Neural cell (in vitro differentiated cells): ENCODE measurements at regions not wholly inside any gene's neighbourhood (a gene's known extent, or its start where the extent isn't known, plus 50 kb on each side); places are given as distances from the start of the nearest gene placed in this dataset.

ENCODE experiments used
- CTCF ChIP-seq: fragments of 450-650 bp; IDR thresholded peaks from 2 replicates; pipeline ENCODE4 v1.5.1; 2014; ENCODE audit warnings: antibody characterized with exemption, mild to moderate bottlenecking, moderate library complexity; ENCODE audit not compliant: poor library complexity, severe bottlenecking
- EP300 ChIP-seq: fragments of 450-650 bp; conservative IDR thresholded peaks from 2 replicates; pipeline ENCODE4 v1.6.1; 2014; ENCODE audit warnings: antibody characterized with exemption, mild to moderate bottlenecking, moderate library complexity; ENCODE audit not compliant: poor library complexity, severe bottlenecking
- EZH2 ChIP-seq: fragments of 200-600, 300-800 bp; shearing (Covaris generic), sonication (generic); IDR thresholded peaks from 2 replicates; pipeline ENCODE4 v1.6.1; 2014; ENCODE audit warnings: antibody characterized with exemption, low read length, borderline replicate concordance, mild to moderate bottlenecking; ENCODE audit not compliant: insufficient read depth, poor library complexity, severe bottlenecking
- POLR2AphosphoS5 ChIP-seq: IDR thresholded peaks from 2 replicates; pipeline ENCODE4 v1.6.1; 2012
- REST ChIP-seq: IDR thresholded peaks from 2 replicates; pipeline ENCODE4 v1.6.1; 2012; ENCODE audit warnings: borderline replicate concordance

DNA sequence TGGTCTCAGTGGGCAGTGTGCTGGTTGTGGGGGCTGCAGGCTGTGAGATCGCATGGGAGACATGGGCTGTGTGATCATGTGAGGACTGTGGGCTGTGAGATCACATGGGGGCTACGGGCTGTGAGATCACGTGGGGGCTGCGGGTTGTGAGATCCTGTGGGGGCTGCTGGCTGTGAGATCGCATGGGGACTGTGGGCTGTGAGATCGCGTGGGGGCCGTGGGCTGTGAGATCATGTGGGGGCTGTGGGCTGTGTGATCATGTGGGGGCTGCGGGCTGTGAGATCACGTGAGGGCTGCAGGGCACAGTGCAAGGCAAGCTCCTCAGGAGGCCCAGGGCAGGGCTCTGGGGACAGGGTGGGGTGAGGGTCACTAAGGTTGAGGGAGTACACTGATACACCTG is 140.5 kb upstream of the CST7 start:
- TF ChIP-seq CTCF (no peak), REST (no peak), POLR2AphosphoS5 (no peak), EZH2 (no peak), EP300 (no peak)
